ENCODE measurements at regions not wholly inside any gene's neighbourhood (a gene's known extent, or its start where the extent isn't known, plus 50 kb on each side); places are given as distances from the start of the nearest gene placed in this dataset.

DNA sequence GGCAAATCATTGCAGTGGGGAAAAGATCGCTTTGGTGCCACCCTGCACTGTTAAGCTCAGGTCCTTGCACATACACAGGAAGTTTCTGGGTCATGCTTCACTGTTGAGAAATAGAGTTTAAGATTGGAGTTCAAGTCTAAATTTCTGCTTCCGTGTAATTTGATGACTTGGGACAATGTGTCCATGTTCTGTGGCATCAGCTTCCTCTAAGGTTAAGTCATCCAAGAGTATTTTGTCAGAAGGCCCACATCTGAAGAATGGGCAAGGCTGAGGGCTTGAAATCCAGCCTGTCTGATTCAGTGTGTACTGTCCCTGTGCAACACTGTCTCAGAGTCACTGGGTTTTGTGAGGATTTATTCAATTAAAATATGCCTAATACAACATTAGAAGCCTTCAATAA is 880.7 kb downstream of the SUCLG1 start:
- TF ChIP-seq, protein P1, sequence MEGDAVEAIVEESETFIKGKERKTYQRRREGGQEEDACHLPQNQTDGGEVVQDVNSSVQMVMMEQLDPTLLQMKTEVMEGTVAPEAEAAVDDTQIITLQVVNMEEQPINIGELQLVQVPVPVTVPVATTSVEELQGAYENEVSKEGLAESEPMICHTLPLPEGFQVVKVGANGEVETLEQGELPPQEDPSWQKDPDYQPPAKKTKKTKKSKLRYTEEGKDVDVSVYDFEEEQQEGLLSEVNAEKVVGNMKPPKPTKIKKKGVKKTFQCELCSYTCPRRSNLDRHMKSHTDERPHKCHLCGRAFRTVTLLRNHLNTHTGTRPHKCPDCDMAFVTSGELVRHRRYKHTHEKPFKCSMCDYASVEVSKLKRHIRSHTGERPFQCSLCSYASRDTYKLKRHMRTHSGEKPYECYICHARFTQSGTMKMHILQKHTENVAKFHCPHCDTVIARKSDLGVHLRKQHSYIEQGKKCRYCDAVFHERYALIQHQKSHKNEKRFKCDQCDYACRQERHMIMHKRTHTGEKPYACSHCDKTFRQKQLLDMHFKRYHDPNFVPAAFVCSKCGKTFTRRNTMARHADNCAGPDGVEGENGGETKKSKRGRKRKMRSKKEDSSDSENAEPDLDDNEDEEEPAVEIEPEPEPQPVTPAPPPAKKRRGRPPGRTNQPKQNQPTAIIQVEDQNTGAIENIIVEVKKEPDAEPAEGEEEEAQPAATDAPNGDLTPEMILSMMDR (IDR thresholded peaks at IDR 0.05; ENCODE audit: low read depth, low read length): no peak
- no peak for DNase-seq

DNA sequence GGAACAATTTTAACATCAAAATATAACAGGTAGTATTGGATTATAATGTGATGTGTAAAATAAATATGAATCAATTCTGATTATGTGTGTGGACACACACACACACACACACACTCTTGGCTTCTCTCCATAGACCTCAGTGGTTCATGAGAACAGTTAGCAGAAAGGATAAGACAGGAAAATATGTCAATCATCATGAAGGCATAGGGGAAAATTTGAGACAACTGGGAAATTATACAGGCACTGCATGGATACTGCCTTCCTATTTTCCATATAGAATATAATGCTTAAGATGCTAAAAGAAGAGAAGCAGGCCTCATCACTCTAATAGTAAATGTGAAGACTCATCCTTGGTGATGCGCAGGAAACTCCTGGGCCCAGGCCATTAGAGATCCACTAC is 884.5 kb downstream of the SUCLG1 start:
- Histone ChIP-seq H3K4me1 (no peaks in the 10 kb centered on the region), H3K9me3 (no peaks in the 10 kb centered on the region), H3K4me3 (ENCODE audit: low read depth, low read length) (no peak overlapping the region), H3K27me3 (no peaks in the 10 kb centered on the region), H3K36me3 (no peaks in the 10 kb centered on the region)
- TF ChIP-seq, protein P1 (IDR thresholded peaks at IDR 0.05; ENCODE audit: low read depth, low read length): no peak
- no peak for DNase-seq

More for the DNA sequence above, 880.7 kb downstream of the SUCLG1 start:
- H3K36me3 ChIP-seq: no peaks in the 10 kb centered on the region
- H3K9me3 ChIP-seq: no peaks in the 10 kb centered on the region
- no peak overlapping the region for H3K4me3 ChIP-seq (ENCODE audit: low read depth, low read length)
- H3K4me1 ChIP-seq: no peaks in the 10 kb centered on the region
- H3K27me3 ChIP-seq: no peaks in the 10 kb centered on the region

DNA sequence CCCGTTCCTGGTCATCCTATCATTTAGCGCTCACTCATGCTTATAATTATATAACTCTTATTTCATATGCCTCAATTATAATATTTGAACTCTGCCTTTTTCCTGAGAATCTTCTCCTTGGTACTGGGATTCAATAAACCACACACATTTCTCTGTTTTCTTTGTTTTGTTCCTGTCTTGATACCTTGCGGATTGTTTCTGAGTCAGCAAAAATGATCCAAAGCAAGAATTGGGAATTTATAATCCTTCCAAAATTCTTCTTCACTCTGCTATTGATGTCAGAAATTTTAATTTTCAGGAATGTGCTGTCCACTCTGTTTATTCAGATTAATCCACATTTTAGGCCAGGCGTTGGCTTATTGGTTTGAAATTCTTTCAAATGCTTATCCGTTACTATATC is 886.0 kb downstream of the SUCLG1 start:
- no peak for DNase-seq
- TF ChIP-seq, protein P1 (IDR thresholded peaks at IDR 0.05; ENCODE audit: low read depth, low read length): no peak
- no peak overlapping the region for H3K4me3 ChIP-seq (ENCODE audit: low read depth, low read length)
- no peaks in the 10 kb centered on the region for H3K27me3 ChIP-seq
- no peaks in the 10 kb centered on the region for H3K9me3 ChIP-seq
- no peaks in the 10 kb centered on the region for H3K36me3 ChIP-seq
- no peaks in the 10 kb centered on the region for H3K4me1 ChIP-seq

DNA sequence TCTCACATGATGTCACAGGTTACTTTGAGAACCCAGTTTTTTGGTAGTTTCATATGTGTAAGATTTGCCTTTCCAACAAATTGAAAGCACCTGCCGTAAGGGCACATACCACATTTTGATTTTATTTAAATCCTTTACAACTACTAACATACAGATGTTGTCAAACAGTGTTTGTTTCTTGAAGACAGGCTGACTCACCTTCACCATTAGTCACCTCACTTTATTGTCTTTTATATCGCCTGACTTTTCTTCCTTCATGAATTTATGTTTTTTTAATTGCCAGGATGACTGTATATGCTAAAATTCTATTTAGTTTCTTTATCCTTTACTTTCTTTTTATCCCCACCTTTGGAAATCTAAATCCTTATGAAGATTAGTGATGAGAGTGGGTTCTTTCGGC is 886.7 kb downstream of the SUCLG1 start:
- no peaks in the 10 kb centered on the region for H3K36me3 ChIP-seq
- no peak overlapping the region for H3K4me3 ChIP-seq (ENCODE audit: low read depth, low read length)
- H3K4me1 ChIP-seq: no peaks in the 10 kb centered on the region
- no peak for DNase-seq
- H3K9me3 ChIP-seq: no peaks in the 10 kb centered on the region
- TF ChIP-seq, protein P1 (IDR thresholded peaks at IDR 0.05; ENCODE audit: low read depth, low read length): no peak
- no peaks in the 10 kb centered on the region for H3K27me3 ChIP-seq

DNA sequence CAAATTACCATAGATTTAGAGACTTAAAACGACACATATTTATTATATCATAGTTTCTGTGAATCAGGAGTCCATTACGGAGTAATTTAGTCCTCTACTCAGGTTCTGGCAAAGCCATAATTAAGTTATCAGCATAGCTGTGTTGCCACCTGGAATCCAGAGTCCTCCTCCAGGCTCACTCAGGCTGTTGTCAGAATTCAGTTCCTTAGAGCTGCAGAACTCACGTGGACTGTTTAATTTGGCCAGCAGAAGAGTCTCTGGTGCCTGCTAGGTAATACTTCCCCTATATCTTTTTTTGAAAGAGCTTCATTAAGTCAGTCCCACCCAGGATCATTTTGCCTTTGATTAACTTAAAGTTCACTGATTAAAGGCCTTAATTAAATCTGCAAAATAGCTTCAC is 891.5 kb downstream of the SUCLG1 start:
- DNase-seq: no peak
- TF ChIP-seq, protein P1 (IDR thresholded peaks at IDR 0.05; ENCODE audit: low read depth, low read length): no peak
- H3K4me1 ChIP-seq: no peaks in the 10 kb centered on the region
- no peaks in the 10 kb centered on the region for H3K27me3 ChIP-seq
- no peaks in the 10 kb centered on the region for H3K9me3 ChIP-seq
- H3K36me3 ChIP-seq: no peaks in the 10 kb centered on the region
- H3K4me3 ChIP-seq (ENCODE audit: low read depth, low read length): no peak overlapping the region

DNA sequence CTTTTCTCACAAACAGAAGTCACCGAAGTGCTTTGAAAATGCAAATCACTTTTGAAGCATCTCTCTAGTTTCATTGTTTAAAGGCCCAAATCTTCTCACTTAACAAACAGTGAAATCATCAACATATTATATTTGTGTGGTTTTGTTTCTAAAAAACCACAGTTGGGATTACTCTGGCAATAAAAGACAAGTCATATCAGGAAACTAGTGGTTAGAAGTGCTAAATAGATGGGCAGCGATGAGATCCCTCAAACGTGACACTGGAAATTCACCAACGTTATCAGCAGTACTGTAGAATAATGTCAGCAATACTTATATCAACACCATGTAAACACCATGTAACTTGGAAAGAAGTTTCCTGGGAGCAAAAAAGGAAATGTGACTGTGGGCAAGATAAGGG is 893.5 kb downstream of the SUCLG1 start:
- Histone ChIP-seq H3K27me3 (no peaks in the 10 kb centered on the region), H3K36me3 (no peaks in the 10 kb centered on the region), H3K4me3 (ENCODE audit: low read depth, low read length) (no peak overlapping the region), H3K9me3 (no peaks in the 10 kb centered on the region), H3K4me1 (no peaks in the 10 kb centered on the region)
- DNase-seq: no peak
- TF ChIP-seq, protein P1 (IDR thresholded peaks at IDR 0.05; ENCODE audit: low read depth, low read length): no peak
